BE2C (cell line): ENCODE measurements at regions not wholly inside any gene's neighbourhood (a gene's known extent, or its start where the extent isn't known, plus 50 kb on each side); places are given as distances from the start of the nearest gene placed in this dataset.

ENCODE experiments used
- DNase-seq: peaks from one replicate; pipeline ENCODE4 v3.0.0-alpha.2; 2020
- H3K27me3 ChIP-seq: fragments of 250-450 bp; sonication (Bioruptor Pico); 2 replicates; pipeline ENCODE4 v1.5.1; 2020; ENCODE audit warnings: mild to moderate bottlenecking
- H3K36me3 ChIP-seq: fragments of 250-450 bp; sonication (Bioruptor Pico); 2 replicates; pipeline ENCODE4 v1.5.1; 2020; ENCODE audit warnings: mild to moderate bottlenecking
- H3K4me1 ChIP-seq: fragments of 250-450 bp; sonication (Bioruptor Pico); 2 replicates; pipeline ENCODE4 v1.5.1; 2020
- H3K4me3 ChIP-seq: 2 replicates; pipeline ENCODE4 v1.5.1; 2011; ENCODE audit warnings: low read depth, low read length
- H3K9me3 ChIP-seq: fragments of 250-450 bp; sonication (Bioruptor Pico); 2 replicates; pipeline ENCODE4 v1.5.1; 2020
- TF ChIP-seq, protein P1 (sequence below): IDR thresholded peaks from 2 replicates; pipeline ENCODE4 v1.5.1; 2012; ENCODE audit warnings: mild to moderate bottlenecking, low read depth, low read length

DNA sequence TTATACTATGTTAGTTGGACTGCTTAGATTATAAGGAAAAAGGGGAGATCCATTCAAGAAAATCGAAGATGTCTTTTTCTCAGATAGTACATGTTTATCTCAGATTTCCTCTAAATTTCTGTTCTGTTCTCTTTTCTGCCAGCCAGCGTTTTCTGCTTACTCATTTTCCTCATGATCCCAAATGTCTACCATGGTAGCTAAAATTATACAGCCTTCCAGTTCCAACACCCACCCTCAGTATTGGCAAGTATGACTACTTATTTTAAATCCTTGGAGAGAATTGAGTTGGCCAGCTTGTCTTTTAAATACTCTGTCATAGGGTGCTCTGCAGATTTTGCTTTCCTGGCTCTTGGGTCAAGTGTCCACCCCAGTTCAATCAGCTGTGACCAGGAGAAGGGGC, 95.7 kb upstream of the PLXNA2 start:
- Histone ChIP-seq H3K4me1 (no peaks in the 10 kb centered on the region), H3K36me3 (no peaks in the 10 kb centered on the region), H3K27me3 (no peaks in the 10 kb centered on the region), H3K9me3 (no peaks in the 10 kb centered on the region), H3K4me3 (no peak overlapping the region)
- DNase-seq, result no peak
- TF ChIP-seq, protein P1, sequence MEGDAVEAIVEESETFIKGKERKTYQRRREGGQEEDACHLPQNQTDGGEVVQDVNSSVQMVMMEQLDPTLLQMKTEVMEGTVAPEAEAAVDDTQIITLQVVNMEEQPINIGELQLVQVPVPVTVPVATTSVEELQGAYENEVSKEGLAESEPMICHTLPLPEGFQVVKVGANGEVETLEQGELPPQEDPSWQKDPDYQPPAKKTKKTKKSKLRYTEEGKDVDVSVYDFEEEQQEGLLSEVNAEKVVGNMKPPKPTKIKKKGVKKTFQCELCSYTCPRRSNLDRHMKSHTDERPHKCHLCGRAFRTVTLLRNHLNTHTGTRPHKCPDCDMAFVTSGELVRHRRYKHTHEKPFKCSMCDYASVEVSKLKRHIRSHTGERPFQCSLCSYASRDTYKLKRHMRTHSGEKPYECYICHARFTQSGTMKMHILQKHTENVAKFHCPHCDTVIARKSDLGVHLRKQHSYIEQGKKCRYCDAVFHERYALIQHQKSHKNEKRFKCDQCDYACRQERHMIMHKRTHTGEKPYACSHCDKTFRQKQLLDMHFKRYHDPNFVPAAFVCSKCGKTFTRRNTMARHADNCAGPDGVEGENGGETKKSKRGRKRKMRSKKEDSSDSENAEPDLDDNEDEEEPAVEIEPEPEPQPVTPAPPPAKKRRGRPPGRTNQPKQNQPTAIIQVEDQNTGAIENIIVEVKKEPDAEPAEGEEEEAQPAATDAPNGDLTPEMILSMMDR, result no peak

GRCh38 chr1:208343226-208343625, 99.0 kb upstream of the PLXNA2 start:
- Histone ChIP-seq H3K36me3 (no peaks in the 10 kb centered on the region), H3K9me3 (no peaks in the 10 kb centered on the region), H3K4me1 (no peaks in the 10 kb centered on the region), H3K4me3 (no peak overlapping the region), H3K27me3 (no peaks in the 10 kb centered on the region)
- TF ChIP-seq, protein P1, result no peak
- no peak for DNase-seq

- no peaks in the 10 kb centered on the region for H3K9me3 ChIP-seq
- H3K36me3 ChIP-seq, result no peaks in the 10 kb centered on the region
- no peak overlapping the region for H3K4me3 ChIP-seq
- TF ChIP-seq, protein P1, result no peak
- no peak for DNase-seq
- no peaks in the 10 kb centered on the region for H3K27me3 ChIP-seq
- no peaks in the 10 kb centered on the region for H3K4me1 ChIP-seq
These were observed 100.1 kb upstream of the PLXNA2 start for GRCh38 chr1:208344202-208344857.

- H3K27me3 ChIP-seq, result no peaks in the 10 kb centered on the region
- TF ChIP-seq, protein P1, result no peak
- H3K36me3 ChIP-seq, result no peaks in the 10 kb centered on the region
- H3K4me3 ChIP-seq, result no peak overlapping the region
- H3K4me1 ChIP-seq, result no peaks in the 10 kb centered on the region
- no peaks in the 10 kb centered on the region for H3K9me3 ChIP-seq
- no peak for DNase-seq
These were observed 103.0 kb upstream of the PLXNA2 start for GRCh38 chr1:208347191-208347590.

- Histone ChIP-seq H3K9me3 (no peaks in the 10 kb centered on the region), H3K36me3 (no peaks in the 10 kb centered on the region), H3K27me3 (no peaks in the 10 kb centered on the region), H3K4me1 (no peaks in the 10 kb centered on the region), H3K4me3 (no peak overlapping the region)
- no peak for DNase-seq
- TF ChIP-seq, protein P1, result no peak
These were observed 105.6 kb upstream of the PLXNA2 start for GRCh38 chr1:208349694-208350330.

DNA sequence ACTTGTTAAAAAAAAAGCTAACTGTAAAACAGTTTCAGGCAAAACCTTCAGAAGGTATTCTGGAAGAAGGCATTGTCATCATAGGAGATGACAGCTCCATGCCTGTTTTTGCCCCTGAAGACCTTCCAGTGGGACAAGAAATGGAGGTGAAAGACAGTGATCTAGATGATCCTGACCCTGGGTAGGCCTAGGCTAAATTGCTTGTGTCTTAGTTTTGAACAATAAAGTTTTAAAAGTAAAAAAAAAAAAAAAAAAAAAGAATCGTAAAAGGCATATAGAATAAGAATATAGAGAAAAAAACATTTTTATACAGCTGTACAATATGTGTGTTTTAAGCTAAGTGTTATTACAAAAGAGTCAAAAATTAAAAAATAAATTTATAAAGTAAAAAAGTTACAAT, 106.6 kb upstream of the PLXNA2 start:
- DNase-seq, result no peak
- H3K27me3 ChIP-seq, result no peaks in the 10 kb centered on the region
- TF ChIP-seq, protein P1, result no peak
- H3K9me3 ChIP-seq, result no peaks in the 10 kb centered on the region
- H3K36me3 ChIP-seq, result no peaks in the 10 kb centered on the region
- no peaks in the 10 kb centered on the region for H3K4me1 ChIP-seq
- no peak overlapping the region for H3K4me3 ChIP-seq
